PC-9 (cell line): ENCODE measurements at regions not wholly inside any gene's neighbourhood (a gene's known extent, or its start where the extent isn't known, plus 50 kb on each side); places are given as distances from the start of the nearest gene placed in this dataset.

ENCODE experiments used
- CTCF ChIP-seq: fragments of 200-600 bp; sonication (generic); conservative IDR thresholded peaks from 2 replicates; pipeline ENCODE4 v1.6.1; 2017; ENCODE audit warnings: mixed run types, antibody characterized with exemption, mild to moderate bottlenecking, moderate library complexity
- EZH2 ChIP-seq: fragments of 200-600 bp; sonication (generic); IDR thresholded peaks from 2 replicates; pipeline ENCODE4 v1.8.0; 2017; ENCODE audit warnings: antibody characterized with exemption, low read depth

DNA sequence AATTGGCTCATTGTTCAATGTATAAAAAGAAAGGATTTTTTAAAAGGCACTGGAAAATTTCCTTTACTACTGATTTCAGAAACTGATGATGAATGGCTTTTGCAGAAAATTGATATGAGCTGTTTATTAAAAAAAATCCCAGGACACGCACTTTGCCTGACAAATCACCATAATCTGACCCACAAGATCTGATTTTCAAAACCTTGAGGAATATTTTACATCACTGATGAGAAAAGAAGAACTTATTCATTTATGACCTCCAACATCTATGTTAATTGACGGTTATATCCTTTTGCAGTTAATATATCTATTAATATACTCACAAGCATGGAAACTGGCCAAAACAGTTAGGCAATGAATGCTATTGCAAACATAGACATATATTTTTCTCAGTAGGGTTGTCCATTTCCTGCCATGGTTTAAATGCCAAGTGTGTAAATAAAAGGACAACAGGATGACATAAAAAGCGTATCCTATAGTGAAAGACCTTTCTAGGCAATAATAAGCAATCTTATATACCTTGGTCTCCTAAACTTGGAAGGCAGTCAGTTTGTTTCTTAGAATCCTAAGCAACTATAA lies 109.7 kb upstream of the SLC7A14 start:
- TF ChIP-seq CTCF: no peak
- TF ChIP-seq EZH2: no peak
